Central memory CD8-positive, alpha-beta T cell (primary cell): ENCODE measurements at regions not wholly inside any gene's neighbourhood (a gene's known extent, or its start where the extent isn't known, plus 50 kb on each side); places are given as distances from the start of the nearest gene placed in this dataset.

Experiments used
- ATAC-seq: fragments of 150-1000 bp; cut with Tn5 transposase; replicated peaks from 2 replicates; pipeline ENCODE4 v1.10.0; 2022; ENCODE audit warnings: mild to moderate bottlenecking, moderate FRiP score, moderate number of reproducible peaks; ENCODE audit not compliant: poor library complexity, severe bottlenecking; ENCODE audit errors: extremely low read depth
- DNase-seq, 2 donors: peaks; one replicate each; pipeline ENCODE4 v3.0.0; 2021; ENCODE audit warnings: low spot score in 2 of 2
- H3K27ac Mint-ChIP-seq: one replicate; pipeline ENCODE4 v1.8.0; 2022; ENCODE audit warnings: low read depth, mild to moderate bottlenecking, moderate library complexity, mixed read lengths
- H3K27me3 Mint-ChIP-seq: one replicate; pipeline ENCODE4 v1.8.0; 2022; ENCODE audit warnings: mixed read lengths
- H3K36me3 Mint-ChIP-seq: one replicate; pipeline ENCODE4 v1.8.0; 2022; ENCODE audit warnings: mild to moderate bottlenecking, moderate library complexity, mixed read lengths; ENCODE audit not compliant: insufficient read depth
- H3K4me1 Mint-ChIP-seq: one replicate; pipeline ENCODE4 v1.8.0; 2022; ENCODE audit warnings: mixed read lengths
- H3K4me3 Mint-ChIP-seq: one replicate; pipeline ENCODE4 v1.8.0; 2022; ENCODE audit warnings: mild to moderate bottlenecking, moderate library complexity, mixed read lengths
- H3K9me3 Mint-ChIP-seq: one replicate; pipeline ENCODE4 v1.8.0; 2022; ENCODE audit warnings: mixed read lengths

- H3K4me3 Mint-ChIP-seq: no peak overlapping the region
Measured at GRCh38 chr5:175275748-175276147, 168.2 kb downstream of the DRD1 start.

GRCh38 chr5:175275097-175275496, 168.9 kb downstream of the DRD1 start:
- ATAC-seq (no peak), DNase-seq (no peak)
- peaks cover 29% of the 10 kb centered on the region for H3K27me3 Mint-ChIP-seq
- no peaks in the 10 kb centered on the region for H3K36me3 Mint-ChIP-seq
- no peak overlapping the region for H3K27ac Mint-ChIP-seq
- no peaks in the 10 kb centered on the region for H3K4me1 Mint-ChIP-seq
- peaks cover 5% of the 10 kb centered on the region for H3K9me3 Mint-ChIP-seq
- no peak overlapping the region for H3K4me3 Mint-ChIP-seq

More at GRCh38 chr5:175275748-175276147, 168.2 kb downstream of the DRD1 start:
- H3K27ac Mint-ChIP-seq: no peak overlapping the region
- H3K9me3 Mint-ChIP-seq: peaks cover 5% of the 10 kb centered on the region
- H3K36me3 Mint-ChIP-seq: no peaks in the 10 kb centered on the region
- ATAC-seq: no peak
- no peaks in the 10 kb centered on the region for H3K4me1 Mint-ChIP-seq
- peaks cover 29% of the 10 kb centered on the region for H3K27me3 Mint-ChIP-seq
- no peak for DNase-seq

DNA sequence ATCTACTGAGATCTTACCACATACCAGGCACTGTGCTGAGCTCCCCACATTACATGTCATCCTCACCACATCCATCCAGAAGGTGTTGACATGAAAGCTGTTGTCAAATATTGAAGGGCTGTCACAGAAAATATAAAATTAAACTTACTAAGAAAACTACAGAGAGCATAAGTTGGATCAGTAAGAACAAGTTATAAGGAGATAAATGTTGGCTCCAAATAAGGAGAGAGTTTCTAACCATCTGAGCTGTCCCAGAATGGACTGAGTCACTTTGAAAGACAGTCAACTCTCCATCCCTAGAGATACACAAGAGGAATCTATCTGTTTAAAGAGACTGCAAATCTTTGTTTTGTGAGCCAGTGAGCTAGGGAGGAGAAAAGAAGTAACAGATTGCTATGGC, 169.8 kb downstream of the DRD1 start:
- Mint-ChIP-seq H3K4me3 (no peak overlapping the region), H3K27ac (no peak overlapping the region), H3K36me3 (no peaks in the 10 kb centered on the region), H3K9me3 (peaks cover 5% of the 10 kb centered on the region), H3K4me1 (no peaks in the 10 kb centered on the region), H3K27me3 (peaks cover 29% of the 10 kb centered on the region)
- ATAC-seq (no peak), DNase-seq (no peak)

DNA sequence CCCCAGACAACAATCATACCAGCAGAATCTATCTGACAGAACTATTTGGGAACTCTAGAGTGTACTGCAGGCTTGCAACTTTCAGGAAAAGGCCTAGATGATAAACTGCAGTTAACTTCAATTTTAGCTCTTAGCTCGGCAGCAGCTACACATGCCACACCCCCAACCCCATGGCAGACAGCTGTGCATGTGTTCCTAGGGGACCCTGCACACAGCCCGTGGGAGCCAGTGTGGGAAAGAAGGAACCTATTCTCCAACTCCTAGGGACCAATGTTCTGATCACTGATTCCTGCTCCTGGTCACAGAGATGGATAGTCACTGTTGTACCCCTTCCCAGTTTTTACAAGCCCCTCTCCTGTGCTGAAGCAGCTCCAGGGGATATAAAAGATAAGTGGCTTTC, 179.6 kb downstream of the DRD1 start:
- ATAC-seq (no peak), DNase-seq (no peak)
- Mint-ChIP-seq H3K4me3 (no peak overlapping the region), H3K27me3 (peaks cover 70% of the 10 kb centered on the region), H3K4me1 (no peaks in the 10 kb centered on the region), H3K36me3 (peaks cover 2% of the 10 kb centered on the region), H3K9me3 (peaks cover 5% of the 10 kb centered on the region), H3K27ac (no peak overlapping the region)

- Mint-ChIP-seq H3K27me3 (peaks cover 71% of the 10 kb centered on the region), H3K27ac (no peak overlapping the region), H3K36me3 (peaks cover 2% of the 10 kb centered on the region)
Measured at GRCh38 chr5:175263776-175264175, 180.2 kb downstream of the DRD1 start.

DNA sequence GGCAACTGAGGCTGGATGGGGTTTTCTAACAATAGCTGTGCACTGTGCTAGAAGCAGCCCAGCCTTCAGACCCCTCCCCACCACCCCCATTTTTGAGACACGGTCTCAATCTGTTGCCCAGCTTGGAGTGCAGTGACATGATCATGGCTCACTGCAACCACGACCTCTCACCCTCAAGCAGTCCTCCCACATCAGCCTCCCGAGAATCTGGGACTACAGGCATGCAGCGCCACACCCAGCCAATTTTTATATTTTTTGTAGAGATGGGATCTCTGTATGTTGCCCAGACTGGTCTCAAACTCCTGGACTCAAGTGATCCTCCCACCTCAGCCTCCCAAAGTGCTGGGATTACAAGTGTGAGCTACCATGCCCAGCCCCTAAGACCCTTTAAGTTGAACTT, 182.5 kb downstream of the DRD1 start:
- peaks cover 2% of the 10 kb centered on the region for H3K36me3 Mint-ChIP-seq
- ATAC-seq (no peak), DNase-seq (no peak)
- no peak overlapping the region for H3K27ac Mint-ChIP-seq
- H3K9me3 Mint-ChIP-seq: peaks cover 5% of the 10 kb centered on the region
- no peak overlapping the region for H3K4me3 Mint-ChIP-seq
- H3K4me1 Mint-ChIP-seq: no peaks in the 10 kb centered on the region
- H3K27me3 Mint-ChIP-seq: peaks cover 72% of the 10 kb centered on the region

More at GRCh38 chr5:175263776-175264175, 180.2 kb downstream of the DRD1 start:
- Mint-ChIP-seq H3K4me3 (no peak overlapping the region), H3K9me3 (peaks cover 5% of the 10 kb centered on the region), H3K4me1 (no peaks in the 10 kb centered on the region)
- ATAC-seq (no peak), DNase-seq (no peak)

- Mint-ChIP-seq H3K4me3 (no peak overlapping the region), H3K9me3 (peaks cover 5% of the 10 kb centered on the region), H3K4me1 (no peaks in the 10 kb centered on the region), H3K36me3 (peaks cover 2% of the 10 kb centered on the region), H3K27ac (no peak overlapping the region), H3K27me3 (peaks cover 68% of the 10 kb centered on the region)
- no peak for DNase-seq
- no peak for ATAC-seq
Measured at GRCh38 chr5:175261037-175261436, 182.9 kb downstream of the DRD1 start.

DNA sequence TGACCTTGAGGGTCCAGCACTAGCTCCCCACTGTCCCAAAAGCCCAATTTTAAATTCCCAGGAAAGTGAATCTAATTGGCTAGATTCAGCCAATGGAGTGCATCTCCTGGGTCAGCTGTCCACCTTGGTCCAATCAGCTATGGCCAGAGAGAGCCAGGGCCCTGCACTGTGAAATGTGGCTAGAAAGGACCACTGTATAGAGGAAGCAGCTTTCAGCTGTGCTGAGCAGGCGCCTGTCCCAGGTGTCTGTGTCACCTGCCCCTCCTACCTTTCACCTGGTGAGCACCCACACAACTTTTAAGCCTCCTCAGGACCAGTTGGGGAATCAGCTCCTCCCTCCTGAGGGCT, 186.2 kb downstream of the DRD1 start:
- Mint-ChIP-seq H3K36me3 (no peaks in the 10 kb centered on the region), H3K9me3 (peaks cover 5% of the 10 kb centered on the region), H3K27ac (no peak overlapping the region), H3K4me3 (no peak overlapping the region), H3K27me3 (peaks cover 55% of the 10 kb centered on the region), H3K4me1 (no peaks in the 10 kb centered on the region)
- no peak for DNase-seq
- no peak for ATAC-seq

- Mint-ChIP-seq H3K9me3 (peaks cover 5% of the 10 kb centered on the region), H3K27ac (no peak overlapping the region), H3K27me3 (peaks cover 49% of the 10 kb centered on the region), H3K4me3 (no peak overlapping the region), H3K36me3 (no peaks in the 10 kb centered on the region), H3K4me1 (no peaks in the 10 kb centered on the region)
- DNase-seq: no peak
- ATAC-seq: no peak
Measured at GRCh38 chr5:175257128-175257846, 186.7 kb downstream of the DRD1 start.

- H3K4me3 Mint-ChIP-seq: no peak overlapping the region
- DNase-seq: no peak
- H3K4me1 Mint-ChIP-seq: no peaks in the 10 kb centered on the region
- no peaks in the 10 kb centered on the region for H3K9me3 Mint-ChIP-seq
- peaks cover 26% of the 10 kb centered on the region for H3K27me3 Mint-ChIP-seq
- H3K27ac Mint-ChIP-seq: no peak overlapping the region
- H3K36me3 Mint-ChIP-seq: no peaks in the 10 kb centered on the region
- ATAC-seq: no peak
Measured at GRCh38 chr5:175254155-175254554, 189.8 kb downstream of the DRD1 start.

DNA sequence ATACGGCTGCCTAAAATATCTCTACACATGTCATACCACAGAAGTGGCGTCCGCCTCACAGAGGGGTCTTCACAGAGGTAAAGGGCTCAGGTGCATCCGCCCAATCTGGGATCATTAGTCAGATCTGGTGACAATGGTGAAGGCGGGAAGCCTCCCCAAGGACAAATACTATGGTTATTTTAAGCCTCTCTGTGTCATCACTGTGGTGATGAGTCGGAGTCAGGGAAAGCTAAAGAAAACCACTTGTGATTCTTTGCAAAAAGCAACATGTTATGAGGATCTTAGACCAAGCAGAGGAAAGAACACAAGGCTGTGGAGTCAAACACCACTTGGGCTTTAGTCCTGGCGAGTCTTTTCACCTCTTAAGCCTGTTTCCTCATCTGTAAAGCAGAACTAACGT, 190.4 kb downstream of the DRD1 start:
- no peaks in the 10 kb centered on the region for H3K9me3 Mint-ChIP-seq
- H3K4me3 Mint-ChIP-seq: no peak overlapping the region
- H3K4me1 Mint-ChIP-seq: no peaks in the 10 kb centered on the region
- H3K36me3 Mint-ChIP-seq: no peaks in the 10 kb centered on the region
- peaks cover 32% of the 10 kb centered on the region for H3K27me3 Mint-ChIP-seq
- no peak overlapping the region for H3K27ac Mint-ChIP-seq
- DNase-seq (no peak), ATAC-seq (no peak)

DNA sequence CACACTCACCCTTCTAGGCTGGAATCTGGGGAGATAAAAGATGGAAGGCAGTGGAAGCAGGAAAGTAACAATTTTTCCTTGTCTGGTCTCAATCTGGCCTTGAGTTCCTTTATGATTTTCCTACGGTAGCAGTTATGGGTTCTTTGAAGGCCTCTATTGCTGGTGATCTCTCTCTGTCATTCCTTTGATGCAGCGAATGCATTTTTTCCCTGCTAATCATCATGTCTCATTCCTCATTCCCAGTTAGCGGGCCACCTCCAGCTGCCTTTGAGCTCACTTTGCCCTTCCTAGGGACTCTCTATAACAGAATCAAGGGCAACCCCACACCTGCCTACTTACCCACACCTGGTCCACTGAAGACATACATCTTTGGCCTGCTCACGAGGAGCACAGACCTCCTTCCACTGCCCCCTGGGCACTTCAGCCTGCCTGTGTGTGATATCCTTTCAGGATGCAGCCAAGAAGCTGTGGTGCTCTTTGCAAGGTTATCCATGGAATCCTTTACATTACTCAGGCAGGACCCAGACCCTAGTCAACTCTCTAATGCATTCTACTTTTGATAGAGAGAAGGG, 191.7 kb downstream of the DRD1 start:
- Mint-ChIP-seq H3K9me3 (no peaks in the 10 kb centered on the region), H3K27ac (no peak overlapping the region), H3K27me3 (peaks cover 33% of the 10 kb centered on the region), H3K4me3 (no peak overlapping the region), H3K36me3 (no peaks in the 10 kb centered on the region), H3K4me1 (no peaks in the 10 kb centered on the region)
- ATAC-seq (no peak), DNase-seq (no peak)

- Mint-ChIP-seq H3K4me3 (no peak overlapping the region), H3K4me1 (no peaks in the 10 kb centered on the region), H3K36me3 (no peaks in the 10 kb centered on the region), H3K27ac (no peak overlapping the region), H3K9me3 (no peaks in the 10 kb centered on the region), H3K27me3 (peaks cover 44% of the 10 kb centered on the region)
- ATAC-seq (no peak), DNase-seq (no peak)
Measured at GRCh38 chr5:175250426-175250825, 193.6 kb downstream of the DRD1 start.
